Mesenchymal stem cell (in vitro differentiated cells and primary cell): ENCODE measurements at regions not wholly inside any gene's neighbourhood (a gene's known extent, or its start where the extent isn't known, plus 50 kb on each side); places are given as distances from the start of the nearest gene placed in this dataset.
A peak's percentile ranks its signal among the peaks of the same experiment; 100 is the strongest.

Experiments
- DNase-seq: peaks from one replicate; pipeline ENCODE4 v3.0.0-alpha.2; 2013
- H2AFZ ChIP-seq: one replicate; pipeline ENCODE4 v1.6.1; 2013; ENCODE audit warnings: low read depth, mild to moderate bottlenecking, control low read depth, inconsistent platforms, low read length, moderate library complexity
- H2AK5ac ChIP-seq: 2 replicates; pipeline ENCODE4 v1.6.1; 2013; ENCODE audit warnings: low read length, moderate library complexity, mild to moderate bottlenecking, inconsistent platforms; ENCODE audit not compliant: severe bottlenecking
- H2BK120ac ChIP-seq: one replicate; pipeline ENCODE4 v1.6.1; 2013; ENCODE audit warnings: low read depth, mild to moderate bottlenecking, inconsistent platforms, low read length, moderate library complexity
- H2BK12ac ChIP-seq, 2 experiments: one replicate each; pipeline ENCODE4 v1.6.1; 2013; ENCODE audit warnings: inconsistent platforms in 2 of 2, low read length in 2 of 2, mild to moderate bottlenecking in 2 of 2, moderate library complexity in 2 of 2, control low read depth in 1 of 2
- H2BK15ac ChIP-seq: one replicate; pipeline ENCODE4 v1.6.1; 2013; ENCODE audit warnings: mild to moderate bottlenecking, low read depth, inconsistent platforms; ENCODE audit not compliant: poor library complexity, severe bottlenecking
- H2BK5ac ChIP-seq: 2 replicates; pipeline ENCODE4 v1.6.1; 2013; ENCODE audit warnings: low read depth, mild to moderate bottlenecking, low read length, control low read depth, inconsistent platforms; ENCODE audit not compliant: poor library complexity, severe bottlenecking
- H3K14ac ChIP-seq, 2 experiments: one replicate each; pipeline ENCODE4 v1.6.1; 2013; ENCODE audit warnings: inconsistent platforms in 2 of 2, low read length in 2 of 2, control low read depth in 1 of 2, mild to moderate bottlenecking in 1 of 2, moderate library complexity in 1 of 2
- H3K18ac ChIP-seq, 2 experiments: one replicate each; pipeline ENCODE4 v1.6.1; 2013; ENCODE audit warnings: inconsistent platforms in 2 of 2, low read length in 2 of 2, control low read depth in 1 of 2, low read depth in 1 of 2, mild to moderate bottlenecking in 1 of 2
- H3K23ac ChIP-seq, 2 experiments: one replicate each; pipeline ENCODE4 v1.6.1; 2013; ENCODE audit warnings: inconsistent platforms in 2 of 2, low read length in 2 of 2, mild to moderate bottlenecking in 2 of 2, moderate library complexity in 2 of 2, control low read depth in 1 of 2
- H3K27ac ChIP-seq: 2 replicates; pipeline ENCODE4 v1.5.1; 2013; ENCODE audit warnings: mild to moderate bottlenecking, moderate library complexity, low read length, control low read depth, inconsistent platforms; ENCODE audit not compliant: poor library complexity, severe bottlenecking
- H3K27me3 ChIP-seq, 2 experiments: 2 replicates each; pipeline versions ENCODE4 v1.6.1 to v1.7.0; 2013; ENCODE audit warnings: low read length in 2 of 2, mild to moderate bottlenecking in 2 of 2, moderate library complexity in 2 of 2, control low read depth in 1 of 2, inconsistent platforms in 1 of 2; ENCODE audit not compliant: control insufficient read depth in 1 of 2, insufficient read depth in 1 of 2
- H3K36me3 ChIP-seq, 2 experiments: 2 replicates each; pipeline versions ENCODE4 v1.6.1 to v1.7.0; 2013; ENCODE audit warnings: low read length in 2 of 2, control low read depth in 1 of 2, inconsistent platforms in 1 of 2, low read depth in 1 of 2, mild to moderate bottlenecking in 1 of 2; ENCODE audit not compliant: insufficient read depth in 2 of 2, control insufficient read depth in 1 of 2
- H3K4ac ChIP-seq, 2 experiments: one replicate each; pipeline ENCODE4 v1.6.1; 2013; ENCODE audit warnings: inconsistent platforms in 2 of 2, low read length in 2 of 2, mild to moderate bottlenecking in 2 of 2, moderate library complexity in 2 of 2, control low read depth in 1 of 2, low read depth in 1 of 2
- H3K4me1 ChIP-seq: 2 replicates; pipeline ENCODE4 v1.6.1; 2013; ENCODE audit warnings: low read depth, low read length, control low read depth; ENCODE audit not compliant: control insufficient read depth, insufficient read depth
- H3K4me2 ChIP-seq: 2 replicates; pipeline ENCODE4 v1.6.1; 2013; ENCODE audit warnings: low read length, mild to moderate bottlenecking, inconsistent platforms; ENCODE audit not compliant: poor library complexity, severe bottlenecking
- H3K4me3 ChIP-seq, 2 experiments: 2 replicates each; pipeline versions ENCODE4 v1.5.1 to v1.7.0; 2013; ENCODE audit warnings: low read length in 2 of 2, mild to moderate bottlenecking in 2 of 2, control low read depth in 1 of 2, low read depth in 1 of 2; ENCODE audit not compliant: insufficient read depth in 1 of 2
- H3K79me1 ChIP-seq: replicated peaks from 2 replicates; pipeline ENCODE4 v1.6.1; 2013; ENCODE audit warnings: mild to moderate bottlenecking, control low read depth, low read length, inconsistent platforms; ENCODE audit not compliant: poor library complexity, severe bottlenecking
- H3K9ac ChIP-seq: 2 replicates; pipeline ENCODE4 v1.7.0; 2013; ENCODE audit warnings: mild to moderate bottlenecking, low read length, moderate library complexity
- H3K9me3 ChIP-seq: 2 replicates; pipeline ENCODE4 v1.7.0; 2013; ENCODE audit warnings: mild to moderate bottlenecking, low read length; ENCODE audit not compliant: control insufficient read depth
- H4K8ac ChIP-seq: one replicate; pipeline ENCODE4 v1.6.1; 2013; ENCODE audit warnings: inconsistent platforms, mild to moderate bottlenecking, low read length, moderate library complexity
- H4K91ac ChIP-seq: one replicate; pipeline ENCODE4 v1.6.1; 2013; ENCODE audit warnings: mild to moderate bottlenecking, low read length, inconsistent platforms
- WGBS: methylation state at CpG from one replicate; pipeline ENCODE4 v1.1.7; 2013; ENCODE audit warnings: mixed read lengths; 5-methylcytosine and 5-hydroxymethylcytosine counted together

- Histone ChIP-seq H4K91ac (no peak overlapping the region), H2AFZ (no peak overlapping the region), H4K8ac (no peak overlapping the region), H3K4me3 (no peak overlapping the region), H2BK120ac (no peak overlapping the region), H3K9ac (no peak overlapping the region), H3K79me1 (no peaks in the 10 kb centered on the region), H3K9me3 (no peaks in the 10 kb centered on the region), H2AK5ac (no peak overlapping the region), H3K14ac (no peak overlapping the region), H3K4me1 (no peaks in the 10 kb centered on the region), H3K4ac (no peak overlapping the region), H3K27ac (no peak overlapping the region), H3K4me2 (no peak overlapping the region), H3K23ac (no peak overlapping the region), H3K36me3 (no peaks in the 10 kb centered on the region), H3K27me3 (no peaks in the 10 kb centered on the region), H3K18ac (no peak overlapping the region), H2BK15ac (no peak overlapping the region), H2BK12ac (no peak overlapping the region), H2BK5ac (no peak overlapping the region)
- DNase-seq: no peak
- 100% methylated on average over 1 of the region's 2 CpGs for WGBS
These were observed 2291.1 kb upstream of the PCDH20 start for GRCh38 chr13:63706751-63707150.

- no peak overlapping the region for H2AK5ac ChIP-seq
- H3K79me1 ChIP-seq: no peaks in the 10 kb centered on the region
- WGBS: 96% methylated on average over 3 of the region's 4 CpGs
- H3K27ac ChIP-seq: no peak overlapping the region
- no peak overlapping the region for H4K91ac ChIP-seq
- no peaks in the 10 kb centered on the region for H3K4me1 ChIP-seq
- H3K9ac ChIP-seq: no peak overlapping the region
- H3K23ac ChIP-seq: no peak overlapping the region
- no peak overlapping the region for H2BK12ac ChIP-seq
- no peaks in the 10 kb centered on the region for H3K36me3 ChIP-seq
- H3K14ac ChIP-seq: no peak overlapping the region
- H3K4me3 ChIP-seq: no peak overlapping the region
- no peak overlapping the region for H3K4ac ChIP-seq
- no peaks in the 10 kb centered on the region for H3K9me3 ChIP-seq
- H3K4me2 ChIP-seq: no peak overlapping the region
- H4K8ac ChIP-seq: no peak overlapping the region
- no peak overlapping the region for H2BK120ac ChIP-seq
- no peak overlapping the region for H3K18ac ChIP-seq
- no peaks in the 10 kb centered on the region for H3K27me3 ChIP-seq
- DNase-seq: no peak
- H2AFZ ChIP-seq: no peak overlapping the region
- H2BK15ac ChIP-seq: no peak overlapping the region
- no peak overlapping the region for H2BK5ac ChIP-seq
These were observed 2288.9 kb upstream of the PCDH20 start for GRCh38 chr13:63704521-63704920.

- Histone ChIP-seq H2BK15ac (no peak overlapping the region), H3K9me3 (no peaks in the 10 kb centered on the region), H2AFZ (no peak overlapping the region), H3K27ac (no peak overlapping the region), H3K9ac (no peak overlapping the region), H3K36me3 (no peaks in the 10 kb centered on the region), H4K91ac (no peak overlapping the region), H3K4me3 (no peak overlapping the region), H3K4me1 (no peaks in the 10 kb centered on the region), H3K79me1 (no peaks in the 10 kb centered on the region), H3K27me3 (no peaks in the 10 kb centered on the region), H2BK12ac (peak overlapping the region in 1 of 2 experiments; percentile 39), H3K18ac (no peak overlapping the region), H3K4me2 (no peak overlapping the region), H3K23ac (no peak overlapping the region), H2AK5ac (no peak overlapping the region), H2BK120ac (no peak overlapping the region), H3K4ac (no peak overlapping the region), H3K14ac (peak overlapping the region in 1 of 2 experiments; percentile 55), H4K8ac (no peak overlapping the region), H2BK5ac (no peak overlapping the region)
- DNase-seq: no peak
- WGBS: 91% methylated on average over 3 of the region's 3 CpGs
These were observed 2284.7 kb upstream of the PCDH20 start for GRCh38 chr13:63700350-63700749.

- Histone ChIP-seq H4K8ac (no peak overlapping the region), H2BK15ac (no peak overlapping the region), H3K4me2 (no peak overlapping the region), H4K91ac (peak overlapping the region; percentile 61), H3K4me3 (no peak overlapping the region), H2BK120ac (peak overlapping the region; percentile 5), H2AFZ (no peak overlapping the region), H3K18ac (peak overlapping the region in 1 of 2 experiments; percentile 24), H3K14ac (no peak overlapping the region), H2BK12ac (no peak overlapping the region), H3K23ac (no peak overlapping the region), H3K4ac (no peak overlapping the region), H3K9ac (no peak overlapping the region), H3K79me1 (no peaks in the 10 kb centered on the region), H2AK5ac (no peak overlapping the region), H3K27ac (no peak overlapping the region), H3K36me3 (no peaks in the 10 kb centered on the region), H2BK5ac (peak overlapping the region; percentile 82), H3K9me3 (no peaks in the 10 kb centered on the region), H3K27me3 (no peaks in the 10 kb centered on the region), H3K4me1 (no peaks in the 10 kb centered on the region)
- WGBS: 96% methylated on average over 5 of the region's 5 CpGs
- no peak for DNase-seq
These were observed 2284.3 kb upstream of the PCDH20 start for GRCh38 chr13:63699948-63700347.
